NCI-H128 (cell line): ENCODE measurements at regions not wholly inside any gene's neighbourhood (a gene's known extent, or its start where the extent isn't known, plus 50 kb on each side); places are given as distances from the start of the nearest gene placed in this dataset.
"Not testable (repeated sequence)": the region's sequence is repeated elsewhere in the genome, so short reads cannot be mapped to it uniquely, and the experiment has no call there.

Source experiments
- DNase-seq: peaks from one replicate; lab custom pipeline; 2025; ENCODE audit not compliant: unreplicated experiment; lab: John Stamatoyannopoulos, UW

DNA sequence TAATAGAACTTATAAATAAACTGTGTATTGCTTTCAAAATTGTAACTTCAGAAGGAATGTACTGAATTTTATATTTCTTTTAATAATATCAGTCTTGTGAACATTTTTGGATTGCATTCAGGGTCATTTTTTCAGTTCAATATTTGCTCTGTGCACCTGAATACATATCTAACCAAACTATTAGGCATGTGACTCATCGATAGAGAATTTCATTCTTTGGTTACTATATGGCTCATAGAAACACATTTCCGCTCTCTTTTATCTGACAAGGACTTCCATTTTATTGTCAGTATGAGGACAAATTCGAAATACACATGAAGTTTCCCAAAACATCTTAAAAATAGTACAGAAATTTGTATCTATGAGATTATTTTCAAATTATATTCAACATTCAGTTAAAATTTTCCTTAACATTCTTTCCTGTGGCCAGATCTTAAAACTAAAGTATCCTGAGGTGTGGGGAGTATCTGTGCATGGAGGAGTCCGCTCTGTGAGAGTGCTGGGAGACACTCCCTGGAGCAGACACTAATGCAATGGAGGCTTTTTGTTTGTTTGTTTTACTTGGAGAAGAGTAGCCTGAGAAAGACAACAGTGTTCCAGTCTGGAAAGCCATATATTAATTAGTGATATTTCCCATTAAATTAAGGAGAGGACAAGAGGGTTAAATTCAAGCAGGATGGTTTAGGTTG, 483.6 kb downstream of the PCDH20 start:
- no peak for DNase-seq

DNA sequence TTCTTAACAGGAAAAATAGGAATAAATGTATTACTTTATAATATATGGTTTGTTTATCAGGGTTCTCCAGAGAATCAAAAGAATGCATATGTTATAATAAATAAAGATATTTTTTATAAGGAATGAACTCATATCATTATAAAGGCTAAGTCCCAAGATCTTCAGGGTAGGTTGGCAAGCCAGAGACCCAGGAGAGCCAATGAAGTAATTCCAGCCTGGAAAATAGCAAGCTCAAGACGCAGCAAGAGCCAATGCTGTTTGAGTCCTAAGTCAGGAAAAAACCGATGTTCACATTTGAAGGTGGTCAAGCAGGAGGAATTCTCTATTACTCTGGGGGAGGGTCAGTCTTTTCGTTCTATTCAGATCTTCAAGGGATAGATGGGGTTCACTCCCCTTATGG, 490.0 kb downstream of the PCDH20 start:
- DNase-seq = no peak

DNA sequence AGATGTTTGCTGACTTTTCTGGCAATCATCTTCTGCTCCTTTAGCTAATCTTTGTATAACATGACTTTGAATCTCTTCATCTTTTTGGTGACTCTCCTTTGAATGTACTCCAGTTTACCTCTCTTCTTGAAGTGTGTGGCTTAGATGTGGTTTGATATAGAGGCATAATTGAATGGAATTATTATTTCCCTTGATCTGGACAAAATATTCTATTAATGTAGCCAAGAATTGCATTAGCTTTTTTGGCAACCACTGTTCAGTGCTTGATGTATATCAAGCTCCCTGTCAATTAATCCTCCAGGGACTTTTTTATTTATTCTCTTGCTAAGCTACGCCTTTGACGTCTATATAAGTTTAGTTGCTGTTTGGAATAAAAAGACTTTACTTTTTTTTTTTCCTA, 490.8 kb downstream of the PCDH20 start:
- DNase-seq = no peak

DNA sequence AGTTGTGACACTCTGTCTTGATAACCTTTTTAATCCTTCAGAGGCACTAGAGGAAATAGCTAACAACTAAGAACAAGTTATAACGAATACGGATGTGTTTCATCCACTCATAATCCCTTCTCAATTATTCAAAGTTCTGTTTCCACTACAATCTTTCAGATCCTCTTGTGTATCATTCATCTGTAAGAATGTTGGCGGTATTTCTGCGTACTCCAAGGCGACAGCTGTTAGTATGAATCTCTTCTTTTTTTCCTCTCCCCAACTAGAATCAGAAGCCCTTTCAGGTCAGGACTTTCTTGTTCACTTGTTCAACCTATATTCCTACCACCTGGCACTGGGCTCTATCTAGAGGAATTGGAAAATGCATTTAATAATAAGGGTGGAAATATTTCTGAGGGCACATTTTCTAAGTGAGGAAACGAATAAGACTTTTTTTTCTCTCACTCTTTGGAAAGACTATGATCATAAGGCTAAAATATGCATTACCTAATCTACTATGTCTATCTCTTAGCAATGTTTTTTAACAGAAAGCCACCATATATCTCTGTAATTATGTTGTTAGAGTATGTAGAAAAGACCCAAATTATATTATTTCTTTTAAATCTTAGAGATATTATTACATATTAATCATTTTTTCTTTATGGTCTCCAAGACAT, 492.9 kb downstream of the PCDH20 start:
- no peak for DNase-seq

DNA sequence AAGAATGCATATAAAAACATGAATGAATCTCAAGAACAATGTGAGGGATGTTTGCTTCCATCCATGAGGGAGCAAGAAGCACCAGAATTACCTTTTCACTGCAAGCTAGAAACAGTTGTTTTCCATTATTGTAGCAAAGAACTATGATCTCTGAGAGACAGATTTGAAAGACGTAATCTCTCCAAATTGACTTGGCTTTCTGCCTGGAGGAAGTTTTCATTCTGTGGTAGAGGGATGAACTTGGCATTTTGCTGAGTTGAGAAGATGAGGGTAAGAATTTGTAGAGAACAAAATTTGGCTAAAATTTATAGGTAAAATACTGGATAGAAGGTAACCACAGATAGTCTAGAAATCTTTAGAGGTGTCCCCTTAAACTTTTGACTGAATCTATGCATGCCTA, 496.8 kb downstream of the TDRD3 start:
- no peak for DNase-seq

DNA sequence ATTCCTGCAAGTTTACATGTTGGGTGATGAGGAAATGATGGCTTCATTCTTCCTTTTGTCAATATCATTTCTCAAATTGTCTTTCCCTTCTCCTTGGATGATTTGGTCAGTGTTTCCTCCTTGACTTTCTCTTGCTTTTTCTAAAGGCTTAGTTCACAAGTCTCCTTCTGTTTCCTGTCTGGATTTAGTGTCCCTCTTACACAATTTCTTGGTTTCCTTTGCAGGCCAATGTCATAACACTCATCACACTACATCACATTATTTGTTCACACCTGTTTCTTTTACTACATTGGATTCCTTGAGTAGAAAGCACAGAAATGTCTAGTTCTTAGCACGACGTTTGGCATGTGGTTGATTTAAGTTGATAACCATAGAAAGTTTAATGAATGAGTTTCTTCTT, 490.7 kb downstream of the TDRD3 start:
- no peak for DNase-seq

DNA sequence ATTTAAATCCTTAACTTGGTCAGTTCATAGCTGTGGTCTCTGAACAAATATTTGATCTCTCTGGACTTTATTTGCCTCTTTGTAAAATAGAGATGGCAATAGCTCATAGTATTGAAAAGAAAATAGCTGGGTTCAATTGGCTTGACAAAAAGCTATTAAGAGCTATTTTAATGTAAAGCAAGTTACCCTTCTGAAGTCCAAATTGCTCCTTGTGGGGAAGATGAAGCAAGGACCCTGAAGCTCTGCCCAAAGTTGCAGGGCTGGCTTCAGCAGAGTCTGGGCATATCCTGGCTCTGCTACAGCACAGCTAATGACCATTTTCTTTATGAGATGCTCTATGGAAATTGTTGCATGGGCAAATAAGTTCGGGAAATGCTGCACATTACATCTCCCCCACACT, 484.5 kb downstream of the TDRD3 start:
- DNase-seq = no peak

DNA sequence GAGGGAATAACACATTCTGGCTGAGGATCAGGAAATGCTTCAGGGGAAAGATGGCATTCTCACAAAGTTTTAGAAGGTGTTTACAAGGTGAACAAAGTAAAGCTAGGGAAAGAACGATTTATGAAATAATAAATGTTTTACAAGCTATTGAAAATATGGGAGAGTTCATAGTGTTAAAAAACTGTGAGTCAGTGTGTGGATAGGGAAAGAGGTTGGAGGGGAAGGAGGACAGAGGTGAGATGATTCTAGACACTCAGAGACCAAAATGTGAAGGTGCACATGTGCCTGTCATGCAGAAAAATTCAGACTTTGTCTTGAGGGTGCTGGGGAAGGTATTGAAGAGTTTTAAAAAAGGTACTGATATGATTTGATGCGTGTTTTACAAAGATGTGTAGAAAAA, 476.1 kb downstream of the TDRD3 start:
- DNase-seq = no peak

DNA sequence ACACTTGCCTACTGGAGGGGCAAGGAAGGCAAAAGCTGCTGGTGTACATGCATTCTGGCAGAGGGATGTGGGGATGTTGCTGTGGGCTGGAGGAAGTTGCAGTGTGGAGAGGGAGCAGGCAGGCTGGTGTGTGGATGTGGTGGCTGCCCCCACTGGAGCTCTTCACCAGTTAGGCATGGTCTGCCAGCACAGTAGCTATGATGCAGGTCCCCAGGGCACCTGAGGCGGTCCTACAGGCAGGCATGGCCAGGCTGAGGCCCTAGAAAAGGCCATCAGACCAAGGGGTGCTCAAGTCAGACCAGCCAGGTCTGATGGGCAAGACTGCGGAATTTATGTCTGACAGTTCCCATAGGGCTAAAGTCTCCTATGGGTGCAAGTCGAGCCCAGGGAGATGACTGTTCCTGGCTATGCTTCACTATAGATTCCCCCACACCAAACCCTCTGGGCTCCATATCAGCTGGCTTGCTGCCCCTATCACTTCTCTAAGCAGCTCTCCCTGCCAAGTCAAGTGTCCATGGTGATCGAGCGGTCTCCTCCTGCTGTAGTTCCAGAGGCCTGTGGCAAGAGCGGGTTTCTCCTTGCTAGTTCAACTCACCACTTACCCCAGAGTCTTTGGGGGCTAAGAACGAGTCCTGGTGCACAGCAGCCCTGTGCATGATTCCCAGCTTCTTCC, 473.1 kb downstream of the TDRD3 start:
- no peak for DNase-seq

DNA sequence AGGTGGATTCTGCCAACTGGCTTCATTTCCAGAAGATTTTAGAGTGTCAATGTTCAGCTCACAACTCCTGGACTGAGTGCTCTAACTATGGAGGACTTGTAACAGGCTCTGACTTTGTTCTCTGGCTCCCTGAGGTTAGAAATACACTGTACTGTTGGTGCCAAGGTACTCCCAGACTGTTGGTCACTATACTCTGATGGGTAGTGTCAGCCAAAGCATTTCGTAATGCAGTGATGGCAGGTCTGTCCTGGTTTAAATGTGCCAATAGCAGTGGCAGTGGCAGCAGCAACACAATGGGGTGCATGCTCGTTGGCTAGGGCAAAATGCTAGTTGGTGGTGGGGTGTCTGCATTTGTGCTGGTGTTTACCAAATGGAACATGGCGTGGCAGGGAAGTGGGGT, 472.2 kb downstream of the TDRD3 start:
- DNase-seq = no peak

DNA sequence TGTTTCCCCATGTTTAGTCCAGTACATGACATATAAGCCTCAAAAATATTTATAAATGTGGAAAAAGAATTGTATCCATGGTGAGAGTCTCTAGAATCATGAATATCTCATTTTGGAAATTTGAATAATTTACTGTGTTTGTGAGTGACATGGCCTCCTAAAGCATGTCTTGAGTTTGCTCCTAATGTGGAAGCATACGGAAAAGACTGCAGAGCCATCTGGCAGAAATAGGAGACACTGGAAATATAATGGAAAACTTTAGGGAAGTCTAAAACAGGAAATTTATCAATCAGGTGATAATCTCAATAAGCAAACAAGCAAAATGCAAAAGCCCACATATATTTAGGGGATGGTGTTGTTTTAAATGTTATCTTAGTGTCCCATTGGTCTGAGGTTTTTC, 465.0 kb downstream of the TDRD3 start:
- no peak for DNase-seq

DNA sequence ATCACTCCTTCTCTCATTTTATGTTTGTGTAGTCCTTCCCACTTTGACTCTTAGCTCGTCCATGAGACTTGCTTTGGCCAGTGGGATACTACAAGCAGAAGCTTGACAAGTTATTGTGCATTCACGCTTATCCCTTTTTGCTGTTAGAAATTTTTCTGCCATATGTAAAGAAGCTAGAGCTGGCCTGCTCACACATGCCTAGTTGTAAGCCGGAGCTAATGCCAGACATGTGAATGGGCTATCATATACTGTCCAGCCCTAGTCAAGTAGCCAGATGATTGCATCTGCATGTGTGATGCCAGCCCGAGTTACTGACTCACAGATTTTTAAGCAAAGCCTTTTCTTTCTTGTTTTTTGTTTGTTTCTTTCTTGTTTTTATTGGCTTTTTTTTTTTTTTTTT, 460.7 kb downstream of the TDRD3 start:
- DNase-seq = no peak

DNA sequence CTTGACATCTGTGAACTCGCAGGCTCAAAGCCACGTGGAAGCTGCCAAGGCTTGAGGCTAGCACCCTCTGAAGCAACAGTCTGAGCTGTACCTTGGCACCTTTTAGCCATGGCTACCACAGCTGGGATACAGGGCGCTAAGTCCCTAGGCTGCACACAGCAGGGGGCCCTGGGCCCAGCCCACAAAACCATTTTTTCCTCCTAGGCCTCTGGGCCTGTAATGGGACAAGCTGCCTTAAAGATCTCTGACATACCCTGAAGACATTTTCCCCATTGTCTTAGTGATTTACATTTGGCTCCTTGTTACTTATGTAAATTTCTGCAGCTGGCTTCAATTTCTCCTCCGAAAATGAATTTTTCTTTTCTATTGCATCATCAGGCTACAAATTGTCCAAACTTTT, 455.9 kb downstream of the TDRD3 start:
- no peak for DNase-seq

DNA sequence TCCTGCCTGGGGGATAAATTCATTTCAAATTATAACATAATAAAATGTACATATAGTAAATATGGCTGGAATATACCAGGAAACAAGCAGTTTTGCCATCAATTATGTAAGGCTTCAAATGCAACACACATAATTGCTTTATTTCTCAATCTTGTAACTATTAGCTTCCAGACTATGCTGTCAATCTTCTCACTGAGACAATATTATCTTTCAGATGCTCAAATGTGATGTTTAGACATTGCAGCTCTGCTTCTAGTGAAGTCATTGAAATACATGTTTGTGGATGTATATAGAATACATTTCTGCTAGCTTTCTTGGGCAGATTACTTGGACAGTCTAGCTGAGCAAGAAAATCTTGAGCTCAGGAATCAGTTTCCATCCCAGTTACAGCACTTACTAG, 454.4 kb downstream of the TDRD3 start:
- no peak for DNase-seq

DNA sequence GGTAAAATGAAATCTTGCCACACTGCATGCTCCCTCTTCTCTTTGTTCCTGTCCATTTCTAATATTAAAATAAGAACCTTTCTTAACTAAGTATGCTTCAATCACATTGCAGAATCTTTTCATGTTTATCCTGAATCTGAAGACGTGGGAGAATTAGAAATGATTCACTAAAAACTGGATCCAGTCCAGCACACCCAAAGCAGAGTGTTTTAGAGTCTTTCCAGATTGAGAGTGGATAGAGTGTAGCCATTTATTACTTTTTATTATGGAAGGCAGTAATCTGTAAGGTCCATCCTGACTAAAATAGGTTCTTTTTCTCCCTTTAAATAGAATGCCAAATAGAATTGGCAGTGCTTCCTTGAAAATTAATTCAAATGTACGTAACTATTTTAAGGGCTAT, 453.5 kb downstream of the TDRD3 start:
- no peak for DNase-seq

DNA sequence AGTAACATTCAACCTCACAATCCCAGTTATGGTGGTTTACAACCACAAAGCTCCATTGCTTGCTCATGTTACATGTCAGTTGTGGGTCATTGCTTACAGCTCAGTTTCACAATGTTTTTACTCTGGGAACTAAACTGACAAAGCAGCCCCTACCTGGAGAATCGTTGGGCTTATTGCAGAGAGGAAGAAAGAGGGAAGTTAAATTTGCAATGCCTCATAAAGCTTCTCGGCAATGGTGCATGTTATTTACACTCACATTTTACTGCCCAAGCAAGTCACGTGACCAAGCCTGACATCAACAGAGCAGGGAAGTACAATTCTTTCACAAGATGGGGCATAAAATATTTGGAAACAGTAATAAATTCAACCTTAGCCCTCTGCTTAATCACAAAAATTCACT, 441.6 kb downstream of the TDRD3 start:
- DNase-seq = no peak

DNA sequence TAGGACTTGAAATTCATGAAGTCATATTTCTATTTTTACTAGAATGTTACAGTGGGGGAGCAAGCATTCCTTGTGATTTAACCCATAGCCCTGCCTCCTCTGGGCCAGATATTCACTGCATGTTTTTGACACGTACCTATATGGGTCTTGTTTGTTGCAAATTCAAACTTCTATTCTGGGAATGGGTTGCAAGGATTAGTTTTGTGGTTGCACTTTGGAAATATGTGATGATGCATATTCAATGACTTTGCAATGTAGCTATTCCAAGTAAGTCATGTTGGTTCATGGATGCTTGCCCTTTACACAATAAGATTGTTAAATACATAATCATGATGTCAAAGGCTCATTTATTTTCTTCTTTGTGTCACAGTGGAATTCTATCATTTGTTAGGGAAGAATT, 440.8 kb downstream of the TDRD3 start:
- no peak for DNase-seq

DNA sequence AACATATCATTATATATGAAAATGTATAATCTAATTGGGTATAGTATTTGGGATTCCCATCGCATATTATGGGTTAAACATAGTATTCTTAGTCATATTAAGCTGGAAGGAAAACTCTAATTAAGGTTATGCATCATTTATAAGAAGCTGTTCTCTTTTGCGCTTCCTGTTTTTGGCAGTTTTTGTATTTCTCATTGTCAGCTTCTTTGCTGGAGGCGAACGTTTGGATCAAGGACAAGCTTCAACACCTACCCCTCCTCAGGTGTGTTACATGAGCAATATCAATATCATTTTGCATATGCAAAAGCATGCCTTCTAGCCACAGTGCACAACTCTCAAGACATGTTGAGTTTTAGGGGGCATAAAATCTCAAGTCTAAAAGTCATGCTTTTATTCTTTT, 439.8 kb downstream of the TDRD3 start:
- no peak for DNase-seq

DNA sequence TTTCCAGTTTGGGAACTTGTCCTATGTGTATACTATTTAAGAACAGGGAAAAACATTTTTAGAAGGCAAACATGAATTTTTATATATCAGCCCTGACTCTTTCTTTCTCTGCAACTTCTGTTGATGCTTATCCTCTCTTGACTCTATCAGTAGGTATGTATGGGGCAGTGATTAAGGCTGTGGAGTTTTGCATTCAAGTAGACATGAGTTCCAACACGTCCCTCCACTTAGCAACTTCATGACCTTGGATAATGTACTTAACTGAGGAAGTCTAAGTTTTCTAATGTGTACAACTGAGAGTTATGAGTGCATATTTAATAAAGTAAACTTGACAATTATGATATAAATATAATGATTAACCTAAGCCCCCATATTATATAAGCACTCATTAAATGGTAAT, 414.6 kb downstream of the TDRD3 start:
- DNase-seq = no peak

DNA sequence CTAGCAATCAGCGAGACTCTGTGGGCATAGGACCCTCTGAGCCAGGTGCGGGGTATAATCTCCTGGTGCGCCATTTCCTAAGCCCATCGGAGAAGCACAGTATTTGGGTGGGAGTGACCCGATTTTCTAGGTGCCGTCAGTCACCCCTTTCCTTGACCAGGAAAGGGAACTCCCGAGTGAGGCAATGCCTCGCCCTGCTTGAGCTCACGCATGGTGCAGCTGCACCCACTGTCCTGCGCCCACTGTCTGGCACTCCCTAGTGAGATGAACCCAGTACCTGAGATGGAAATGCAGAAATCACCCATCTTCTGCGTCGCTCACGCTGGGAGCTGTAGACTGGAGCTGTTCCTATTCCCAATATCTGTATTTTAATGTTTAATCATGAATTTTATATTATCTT, 408.6 kb downstream of the TDRD3 start:
- not testable (repeated sequence) for DNase-seq

DNA sequence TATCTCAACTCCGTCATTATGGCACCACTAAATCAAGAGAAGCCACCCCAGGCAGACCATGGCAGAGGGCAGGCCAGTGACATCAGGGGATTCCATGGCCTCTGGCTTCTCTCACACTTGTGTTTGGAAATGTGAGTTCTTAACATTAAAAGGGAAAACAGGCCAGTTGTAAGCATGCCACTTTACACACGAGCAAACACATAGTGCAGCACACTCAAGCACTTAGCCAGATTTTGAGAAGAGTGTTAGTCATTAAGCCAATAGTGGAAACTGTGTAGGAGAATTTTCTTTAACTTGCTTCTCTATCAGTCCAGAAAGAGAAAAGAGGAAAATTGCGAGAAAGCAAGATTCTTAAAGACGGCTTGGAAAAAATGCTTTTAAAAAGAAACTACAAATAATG, 401.5 kb downstream of the TDRD3 start:
- DNase-seq = no peak

DNA sequence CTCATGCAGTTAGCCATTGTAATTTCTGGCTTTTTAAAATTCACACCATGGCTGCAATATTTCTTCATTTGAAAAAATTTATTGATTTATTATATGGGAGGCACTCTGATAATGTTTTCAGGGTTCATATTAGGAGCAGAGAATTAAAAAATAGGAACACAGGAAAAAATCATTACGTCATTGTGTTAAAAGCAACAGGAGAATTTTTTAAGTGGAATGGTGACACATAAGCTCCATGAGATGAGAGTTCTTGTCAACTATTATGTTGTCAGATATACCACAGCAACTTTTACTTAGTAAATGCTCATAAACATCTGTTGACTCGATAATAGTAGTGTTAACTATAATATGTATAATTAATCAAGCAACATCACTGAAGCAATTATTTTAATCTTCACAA, 400.1 kb downstream of the TDRD3 start:
- no peak for DNase-seq

DNA sequence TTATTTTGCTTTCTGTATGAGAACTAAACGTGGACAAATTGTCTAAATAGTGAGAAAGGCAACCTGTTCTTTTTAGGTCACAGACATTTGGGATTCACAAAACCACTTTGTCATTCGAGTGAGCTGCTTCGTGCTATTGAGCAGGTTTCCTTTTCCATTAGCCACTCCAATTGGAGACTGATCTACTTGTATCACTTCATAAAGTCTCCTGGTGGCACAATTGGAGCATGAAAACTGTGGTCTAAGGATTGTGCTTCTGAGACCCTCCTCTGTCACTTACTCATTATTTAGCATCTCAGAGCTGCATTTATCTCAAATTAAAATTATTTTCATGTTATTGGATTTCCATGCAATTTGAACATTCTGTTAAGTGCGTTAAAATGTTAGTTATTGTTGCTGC, 397.7 kb downstream of the TDRD3 start:
- peak; percentile 43 for DNase-seq
